OCI-LY1 (cell line): ENCODE measurements at regions not wholly inside any gene's neighbourhood (a gene's known extent, or its start where the extent isn't known, plus 50 kb on each side); places are given as distances from the start of the nearest gene placed in this dataset.

Experiments used
- H2AFZ ChIP-seq: fragments of 200-600 bp; sonication (generic), shearing (Covaris generic); 2 replicates; pipeline ENCODE4 v1.6.0; 2014; ENCODE audit warnings: antibody characterized with exemption, mild to moderate bottlenecking, low read length
- H3F3A ChIP-seq: fragments of 200-600 bp; sonication (generic), shearing (Covaris generic); 2 replicates; pipeline ENCODE4 v1.6.0; 2014; ENCODE audit warnings: mild to moderate bottlenecking, antibody characterized with exemption, low read length, moderate library complexity; ENCODE audit not compliant: insufficient read depth
- H3K27ac ChIP-seq: fragments of 200-600 bp; sonication (generic); 2 replicates; pipeline ENCODE4 v1.5.1; 2014; ENCODE audit warnings: low read length, mixed run types, mild to moderate bottlenecking, low read depth; ENCODE audit not compliant: poor library complexity, severe bottlenecking
- H3K27me3 ChIP-seq: fragments of 200-600 bp; sonication (generic); 2 replicates; pipeline ENCODE4 v1.6.0; 2014; ENCODE audit warnings: antibody characterized with exemption, mild to moderate bottlenecking, low read length, moderate library complexity; ENCODE audit not compliant: insufficient read depth
- H3K36me3 ChIP-seq: fragments of 200-600 bp; sonication (generic); 2 replicates; pipeline ENCODE4 v1.6.1; 2014; ENCODE audit warnings: mild to moderate bottlenecking, antibody characterized with exemption, low read length, moderate library complexity, mixed read lengths; ENCODE audit not compliant: insufficient read depth
- H3K4me1 ChIP-seq: fragments of 200-600 bp; sonication (generic); 2 replicates; pipeline ENCODE4 v1.5.1; 2014; ENCODE audit warnings: mild to moderate bottlenecking, low read length, moderate library complexity; ENCODE audit not compliant: insufficient read depth, severe bottlenecking
- H3K4me2 ChIP-seq: fragments of 200-600 bp; sonication (generic), shearing (Covaris generic); 2 replicates; pipeline ENCODE4 v1.6.1; 2014; ENCODE audit warnings: low read length
- H3K4me3 ChIP-seq: fragments of 200-600 bp; sonication (generic); 2 replicates; pipeline ENCODE4 v1.5.1; 2014; ENCODE audit warnings: low read length, low read depth, mild to moderate bottlenecking, mixed read lengths; ENCODE audit not compliant: poor library complexity, severe bottlenecking
- H3K79me2 ChIP-seq: fragments of 200-600 bp; shearing (Covaris generic); 2 replicates; pipeline ENCODE4 v1.6.1; 2016; ENCODE audit warnings: mixed run types, low read length, mixed read lengths; ENCODE audit not compliant: insufficient read depth
- H3K9ac ChIP-seq: fragments of 200-600 bp; sonication (generic), shearing (Covaris generic); 2 replicates; pipeline ENCODE4 v1.6.1; 2014; ENCODE audit warnings: mild to moderate bottlenecking, low read length, mixed read lengths
- H3K9me2 ChIP-seq: fragments of 200-600 bp; sonication (generic), shearing (Covaris generic); 2 replicates; pipeline ENCODE4 v1.6.1; 2014; ENCODE audit warnings: low read depth, mild to moderate bottlenecking, low read length, mixed read lengths
- H3K9me3 ChIP-seq: fragments of 200-600 bp; shearing (Covaris generic); 2 replicates; pipeline ENCODE4 v1.6.1; 2014; ENCODE audit warnings: low read length, mixed read lengths
- H4K20me1 ChIP-seq: fragments of 200-600 bp; sonication (generic), shearing (Covaris generic); 2 replicates; pipeline ENCODE4 v1.6.0; 2016; ENCODE audit warnings: mild to moderate bottlenecking, low read length; ENCODE audit not compliant: insufficient read depth
- EZH2 ChIP-seq: fragments of 200-600 bp; sonication (generic), shearing (Covaris generic); IDR thresholded peaks from 2 replicates; pipeline ENCODE4 v1.8.0; 2017; ENCODE audit warnings: borderline replicate concordance, mixed run types, mild to moderate bottlenecking, antibody characterized with exemption, low read length, moderate library complexity, mixed read lengths
- TF ChIP-seq, protein P1 (sequence below): fragments of 200-600 bp; sonication (generic), shearing (Covaris generic); IDR thresholded peaks from 2 replicates; pipeline ENCODE4 v1.5.1; 2017; ENCODE audit warnings: mild to moderate bottlenecking, antibody characterized with exemption, low read length, moderate library complexity, mixed read lengths

DNA sequence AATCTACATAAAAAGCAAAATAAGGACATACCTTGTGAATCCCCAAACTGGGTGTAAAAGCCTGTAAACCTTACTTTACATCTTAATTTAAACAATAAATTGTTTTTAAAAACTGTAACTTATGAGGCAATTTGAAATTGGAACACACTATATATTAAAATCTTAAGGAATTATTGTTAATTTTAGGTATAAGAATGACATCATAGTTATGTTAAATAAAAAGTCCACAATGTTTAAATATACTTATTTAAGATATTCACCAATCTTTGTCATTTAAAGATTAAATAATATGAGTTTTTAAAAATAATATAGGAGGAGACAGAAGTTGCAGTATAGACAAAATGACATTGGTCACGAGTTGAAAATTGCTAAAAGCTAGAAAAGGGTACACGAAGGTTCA lies 621.9 kb upstream of the POU3F2 start:
- Histone ChIP-seq H3K79me2 (no peaks in the 10 kb centered on the region), H3K36me3 (no peaks in the 10 kb centered on the region), H3K4me2 (no peak overlapping the region), H3F3A (no peaks in the 10 kb centered on the region), H3K4me3 (no peak overlapping the region), H2AFZ (no peak overlapping the region), H3K27me3 (no peaks in the 10 kb centered on the region), H3K9ac (no peak overlapping the region), H3K4me1 (no peaks in the 10 kb centered on the region), H3K9me2 (no peaks in the 10 kb centered on the region), H3K27ac (no peak overlapping the region), H3K9me3 (no peaks in the 10 kb centered on the region), H4K20me1 (no peaks in the 10 kb centered on the region)
- TF ChIP-seq, protein P1, sequence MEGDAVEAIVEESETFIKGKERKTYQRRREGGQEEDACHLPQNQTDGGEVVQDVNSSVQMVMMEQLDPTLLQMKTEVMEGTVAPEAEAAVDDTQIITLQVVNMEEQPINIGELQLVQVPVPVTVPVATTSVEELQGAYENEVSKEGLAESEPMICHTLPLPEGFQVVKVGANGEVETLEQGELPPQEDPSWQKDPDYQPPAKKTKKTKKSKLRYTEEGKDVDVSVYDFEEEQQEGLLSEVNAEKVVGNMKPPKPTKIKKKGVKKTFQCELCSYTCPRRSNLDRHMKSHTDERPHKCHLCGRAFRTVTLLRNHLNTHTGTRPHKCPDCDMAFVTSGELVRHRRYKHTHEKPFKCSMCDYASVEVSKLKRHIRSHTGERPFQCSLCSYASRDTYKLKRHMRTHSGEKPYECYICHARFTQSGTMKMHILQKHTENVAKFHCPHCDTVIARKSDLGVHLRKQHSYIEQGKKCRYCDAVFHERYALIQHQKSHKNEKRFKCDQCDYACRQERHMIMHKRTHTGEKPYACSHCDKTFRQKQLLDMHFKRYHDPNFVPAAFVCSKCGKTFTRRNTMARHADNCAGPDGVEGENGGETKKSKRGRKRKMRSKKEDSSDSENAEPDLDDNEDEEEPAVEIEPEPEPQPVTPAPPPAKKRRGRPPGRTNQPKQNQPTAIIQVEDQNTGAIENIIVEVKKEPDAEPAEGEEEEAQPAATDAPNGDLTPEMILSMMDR: no peak
- TF ChIP-seq EZH2: no peak

DNA sequence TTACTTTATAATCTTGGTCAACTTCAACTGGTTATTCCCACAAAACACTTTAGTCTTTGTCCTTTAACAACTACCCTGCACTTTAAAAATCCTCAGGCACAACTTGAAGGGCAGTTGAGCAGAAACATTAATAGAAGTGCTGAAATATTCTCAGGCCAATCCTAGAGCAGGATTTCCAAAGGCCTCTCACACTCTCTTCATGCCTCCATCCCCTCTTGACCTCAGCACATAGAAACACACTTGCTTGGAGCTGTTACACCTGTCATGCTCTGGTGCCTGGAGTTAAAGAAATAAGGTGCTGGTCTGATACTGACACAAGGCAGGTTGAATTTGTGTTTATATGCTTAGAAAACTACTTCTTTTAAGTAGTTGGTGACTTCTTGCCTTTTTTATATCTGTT lies 618.8 kb upstream of the POU3F2 start:
- Histone ChIP-seq H3K36me3 (no peaks in the 10 kb centered on the region), H3K9me3 (no peaks in the 10 kb centered on the region), H3K4me3 (no peak overlapping the region), H3K27me3 (no peaks in the 10 kb centered on the region), H3K9ac (no peak overlapping the region), H3F3A (no peaks in the 10 kb centered on the region), H4K20me1 (no peaks in the 10 kb centered on the region), H3K79me2 (no peaks in the 10 kb centered on the region), H3K9me2 (no peaks in the 10 kb centered on the region), H3K4me1 (no peaks in the 10 kb centered on the region), H2AFZ (no peak overlapping the region), H3K4me2 (no peak overlapping the region), H3K27ac (no peak overlapping the region)
- TF ChIP-seq, protein P1: no peak
- TF ChIP-seq EZH2: no peak

DNA sequence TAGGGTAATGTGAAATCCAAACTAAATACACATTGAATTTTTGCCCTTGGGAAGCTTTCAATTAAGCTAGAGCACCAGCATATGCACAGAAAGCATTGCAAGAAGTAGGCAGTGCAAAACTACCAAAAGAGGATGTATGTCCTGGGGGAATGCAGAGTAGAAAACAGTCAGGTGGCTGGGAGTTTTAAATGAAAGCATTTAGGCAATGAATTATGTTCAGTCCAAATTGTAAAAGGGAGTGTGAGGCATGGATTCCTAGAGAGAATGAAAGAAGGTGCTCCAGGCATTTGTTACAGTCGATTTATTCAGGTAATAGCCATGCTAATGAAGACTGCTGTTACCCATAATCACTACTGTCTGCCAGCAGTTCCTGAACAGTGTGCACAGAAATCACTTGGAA lies 604.1 kb upstream of the POU3F2 start:
- Histone ChIP-seq H3K9ac (no peak overlapping the region), H3K9me3 (no peaks in the 10 kb centered on the region), H4K20me1 (no peaks in the 10 kb centered on the region), H3K79me2 (no peaks in the 10 kb centered on the region), H2AFZ (no peak overlapping the region), H3K9me2 (no peaks in the 10 kb centered on the region), H3K4me2 (no peak overlapping the region), H3K4me1 (no peaks in the 10 kb centered on the region), H3K27me3 (no peaks in the 10 kb centered on the region), H3F3A (no peaks in the 10 kb centered on the region), H3K27ac (no peak overlapping the region), H3K4me3 (no peak overlapping the region), H3K36me3 (no peaks in the 10 kb centered on the region)
- no peak for TF ChIP-seq EZH2
- TF ChIP-seq, protein P1: no peak
